Thyroid gland (tissue), 4 donors: ENCODE measurements at regions not wholly inside any gene's neighbourhood (a gene's known extent, or its start where the extent isn't known, plus 50 kb on each side); places are given as distances from the start of the nearest gene placed in this dataset.
"Not testable (repeated sequence)": the region's sequence is repeated elsewhere in the genome, so short reads cannot be mapped to it uniquely, and the experiment has no call there.

ENCODE experiments used
- POLR2A ChIP-seq, 2 donors: fragments of 450-650 bp; IDR thresholded peaks; one replicate each; pipeline ENCODE4 v1.6.1; 2017; ENCODE audit warnings: antibody characterized with exemption in 2 of 2, mild to moderate bottlenecking in 2 of 2, moderate library complexity in 1 of 2
- TF ChIP-seq, protein P1 (sequence below), 6 experiments: fragments of 200-600 bp in 3 of 6; fragments of 450-650 bp in 3 of 6; sonication (generic) in 3 of 6; IDR thresholded peaks; one replicate each; pipeline ENCODE4 v1.5.1; 2016 to 2019; ENCODE audit warnings: antibody characterized with exemption in 6 of 6, mild to moderate bottlenecking in 2 of 6, inconsistent platforms in 1 of 6, moderate library complexity in 1 of 6

DNA sequence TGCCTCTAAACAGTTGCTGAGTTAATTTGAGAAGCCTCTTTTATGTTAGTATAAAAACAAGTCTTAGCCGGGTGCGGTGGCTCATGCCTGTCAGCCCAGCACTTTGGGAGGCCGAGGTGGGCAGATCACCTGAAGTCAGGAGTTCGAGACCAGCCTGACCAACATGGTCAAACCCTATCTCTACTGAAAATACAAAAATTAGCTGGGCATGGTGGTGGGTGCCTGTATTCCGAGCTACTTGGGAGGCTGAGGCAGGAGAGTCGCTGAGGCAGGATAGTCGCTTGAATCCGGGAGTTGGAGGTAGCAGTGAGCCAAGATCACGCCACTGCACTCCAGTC lies 317.5 kb downstream of the QKI start:
- TF ChIP-seq, protein P1, sequence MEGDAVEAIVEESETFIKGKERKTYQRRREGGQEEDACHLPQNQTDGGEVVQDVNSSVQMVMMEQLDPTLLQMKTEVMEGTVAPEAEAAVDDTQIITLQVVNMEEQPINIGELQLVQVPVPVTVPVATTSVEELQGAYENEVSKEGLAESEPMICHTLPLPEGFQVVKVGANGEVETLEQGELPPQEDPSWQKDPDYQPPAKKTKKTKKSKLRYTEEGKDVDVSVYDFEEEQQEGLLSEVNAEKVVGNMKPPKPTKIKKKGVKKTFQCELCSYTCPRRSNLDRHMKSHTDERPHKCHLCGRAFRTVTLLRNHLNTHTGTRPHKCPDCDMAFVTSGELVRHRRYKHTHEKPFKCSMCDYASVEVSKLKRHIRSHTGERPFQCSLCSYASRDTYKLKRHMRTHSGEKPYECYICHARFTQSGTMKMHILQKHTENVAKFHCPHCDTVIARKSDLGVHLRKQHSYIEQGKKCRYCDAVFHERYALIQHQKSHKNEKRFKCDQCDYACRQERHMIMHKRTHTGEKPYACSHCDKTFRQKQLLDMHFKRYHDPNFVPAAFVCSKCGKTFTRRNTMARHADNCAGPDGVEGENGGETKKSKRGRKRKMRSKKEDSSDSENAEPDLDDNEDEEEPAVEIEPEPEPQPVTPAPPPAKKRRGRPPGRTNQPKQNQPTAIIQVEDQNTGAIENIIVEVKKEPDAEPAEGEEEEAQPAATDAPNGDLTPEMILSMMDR (IDR thresholded peaks at IDR 0.05) = not testable (repeated sequence)
- TF ChIP-seq POLR2A (IDR thresholded peaks at IDR 0.05) = not testable (repeated sequence)
